Nephron (organoid): ENCODE measurements at regions not wholly inside any gene's neighbourhood (a gene's known extent, or its start where the extent isn't known, plus 50 kb on each side); places are given as distances from the start of the nearest gene placed in this dataset.
"Not testable (repeated sequence)": the region's sequence is repeated elsewhere in the genome, so short reads cannot be mapped to it uniquely, and the experiment has no call there.

ENCODE experiments used
- H3K27ac Mint-ChIP-seq, 3 experiments: 2 replicates each; pipeline ENCODE4 v1.8.0; 2020; ENCODE audit warnings: mixed read lengths in 3 of 3, mild to moderate bottlenecking in 2 of 3, moderate library complexity in 1 of 3
- H3K27me3 Mint-ChIP-seq: 2 replicates; pipeline ENCODE4 v1.8.0; 2021; ENCODE audit warnings: low read depth, mild to moderate bottlenecking, moderate library complexity, mixed read lengths
- H3K36me3 Mint-ChIP-seq: 2 replicates; pipeline ENCODE4 v1.8.0; 2020; ENCODE audit warnings: low read depth, mixed read lengths
- H3K4me1 Mint-ChIP-seq: 2 replicates; pipeline ENCODE4 v1.8.0; 2020; ENCODE audit warnings: mixed read lengths
- H3K4me3 Mint-ChIP-seq, 3 experiments: 2 replicates each; pipeline ENCODE4 v1.8.0; 2020; ENCODE audit warnings: mild to moderate bottlenecking in 3 of 3, mixed read lengths in 3 of 3, moderate library complexity in 2 of 3
- H3K9me3 Mint-ChIP-seq: 2 replicates; pipeline ENCODE4 v1.8.0; 2020; ENCODE audit warnings: mixed read lengths
- CTCF ChIP-seq, 3 experiments: fragments of 200-600 bp; sonication (generic); IDR thresholded peaks; one replicate each; pipeline ENCODE4 v1.5.0; 2021; ENCODE audit warnings: antibody characterized with exemption in 3 of 3; ENCODE audit not compliant: unreplicated experiment in 3 of 3

GRCh38 chr17:21602176-21602575, 90.1 kb upstream of the KCNJ18 start:
- no peak for TF ChIP-seq CTCF (IDR thresholded peaks at IDR 0.05; ENCODE audit: unreplicated experiment in 3 of 3)
- Mint-ChIP-seq H3K4me1 (no peaks in the 10 kb centered on the region), H3K27ac (no peak overlapping the region), H3K4me3 (no peak overlapping the region), H3K9me3 (peaks cover 30% of the 10 kb centered on the region), H3K27me3 (peaks cover 5% of the 10 kb centered on the region), H3K36me3 (no peaks in the 10 kb centered on the region)

- H3K27ac Mint-ChIP-seq, H3K27me3 Mint-ChIP-seq, H3K36me3 Mint-ChIP-seq, H3K4me1 Mint-ChIP-seq, H3K4me3 Mint-ChIP-seq: not testable (repeated sequence)
- H3K9me3 Mint-ChIP-seq: peaks cover 22% of the 10 kb centered on the region
These were observed 89.0 kb upstream of the KCNJ18 start for GRCh38 chr17:21603292-21603691.

GRCh38 chr17:21611443-21611842, 80.9 kb upstream of the KCNJ18 start:
- peaks cover 22% of the 10 kb centered on the region for H3K9me3 Mint-ChIP-seq
- H3K4me3 Mint-ChIP-seq, H3K4me1 Mint-ChIP-seq: not testable (repeated sequence)

GRCh38 chr17:21612123-21613070, 79.9 kb upstream of the KCNJ18 start:
- peaks cover 22% of the 10 kb centered on the region for H3K9me3 Mint-ChIP-seq
- not testable (repeated sequence) for H3K4me3 Mint-ChIP-seq, H3K36me3 Mint-ChIP-seq, H3K27me3 Mint-ChIP-seq, H3K27ac Mint-ChIP-seq, H3K4me1 Mint-ChIP-seq

More at GRCh38 chr17:21611443-21611842, 80.9 kb upstream of the KCNJ18 start:
- H3K27me3 Mint-ChIP-seq, H3K27ac Mint-ChIP-seq, H3K36me3 Mint-ChIP-seq: not testable (repeated sequence)

GRCh38 chr17:21613071-21613429, 79.3 kb upstream of the KCNJ18 start:
- TF ChIP-seq CTCF (IDR thresholded peaks at IDR 0.05; ENCODE audit: unreplicated experiment in 3 of 3): no peak
- Mint-ChIP-seq H3K4me1 (no peaks in the 10 kb centered on the region), H3K9me3 (peaks cover 22% of the 10 kb centered on the region), H3K36me3 (no peaks in the 10 kb centered on the region), H3K27ac (no peak overlapping the region), H3K27me3 (peaks cover 3% of the 10 kb centered on the region), H3K4me3 (no peak overlapping the region)

- not testable (repeated sequence) for H3K27ac Mint-ChIP-seq, H3K36me3 Mint-ChIP-seq, H3K4me3 Mint-ChIP-seq, H3K4me1 Mint-ChIP-seq, H3K27me3 Mint-ChIP-seq, H3K9me3 Mint-ChIP-seq
These were observed 65.3 kb upstream of the KCNJ18 start for GRCh38 chr17:21626987-21627386.
